ENCODE measurements at regions not wholly inside any gene's neighbourhood (a gene's known extent, or its start where the extent isn't known, plus 50 kb on each side); places are given as distances from the start of the nearest gene placed in this dataset.

DNA sequence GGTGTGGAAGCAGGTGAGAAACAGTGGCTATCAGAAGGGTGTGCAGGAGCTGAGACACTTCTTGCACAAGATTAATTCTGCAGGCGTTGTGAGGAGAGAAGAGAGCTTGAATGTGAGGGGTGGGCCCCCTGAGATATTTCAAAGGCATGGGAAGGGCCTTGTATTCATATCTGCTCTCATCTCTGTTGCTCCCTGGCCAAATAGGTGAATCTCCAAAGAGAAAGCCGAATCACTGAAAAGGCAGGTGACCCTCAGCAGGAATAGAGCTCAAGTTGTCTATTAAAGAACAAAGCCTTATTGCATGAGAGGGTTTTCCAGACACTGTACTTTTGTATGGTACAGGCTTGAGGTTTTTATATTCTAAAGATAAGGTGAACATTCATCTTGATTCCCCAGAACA, 373.1 kb downstream of the TMEM114 start:
- POLR2A ChIA-PET: no interaction called here

DNA sequence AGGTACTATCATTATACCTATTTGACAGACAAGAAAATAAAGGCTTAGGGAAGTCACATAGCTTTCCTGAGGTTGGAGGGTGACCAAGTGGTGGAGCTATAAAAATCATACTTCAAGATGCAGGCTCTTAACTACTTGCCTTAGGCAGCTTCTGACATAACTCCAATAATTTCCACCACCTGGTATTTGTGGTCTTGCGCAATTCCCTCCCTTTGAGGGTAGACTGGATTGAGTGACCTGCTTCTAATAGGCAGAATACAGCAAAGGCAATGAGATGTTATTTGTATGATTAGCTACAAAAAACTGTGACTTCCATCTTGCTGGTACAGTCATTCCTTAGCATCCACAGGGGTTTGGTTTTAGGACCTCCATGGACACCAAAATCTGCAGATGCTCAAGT, 385.5 kb downstream of the TMEM114 start:
- CTCF ChIA-PET: no interaction called here
- POLR2A ChIA-PET: no interaction called here

More for the DNA sequence above, 373.1 kb downstream of the TMEM114 start:
- CTCF ChIA-PET: no interaction called here

DNA sequence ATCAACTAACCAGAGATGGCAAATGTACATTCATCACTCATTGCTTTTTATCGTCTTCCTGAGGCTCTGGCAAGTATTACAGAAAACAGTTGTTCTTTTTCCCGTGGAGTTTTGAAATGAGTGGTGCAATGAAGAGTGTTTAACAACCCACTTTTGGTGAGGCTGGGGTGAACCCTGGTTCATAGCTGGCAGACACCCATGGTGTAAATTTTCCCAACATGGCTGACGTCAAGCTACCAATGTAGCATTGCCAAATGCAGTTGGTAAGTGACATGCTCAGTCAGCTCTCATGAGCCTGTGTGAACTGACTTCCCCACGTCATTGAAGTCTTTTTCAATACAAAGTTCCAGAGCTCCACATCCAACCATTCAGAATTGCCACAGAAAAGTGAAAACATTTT, 386.2 kb downstream of the TMEM114 start:
- ChIA-PET CTCF (no interaction called here), POLR2A (no interaction called here)

DNA sequence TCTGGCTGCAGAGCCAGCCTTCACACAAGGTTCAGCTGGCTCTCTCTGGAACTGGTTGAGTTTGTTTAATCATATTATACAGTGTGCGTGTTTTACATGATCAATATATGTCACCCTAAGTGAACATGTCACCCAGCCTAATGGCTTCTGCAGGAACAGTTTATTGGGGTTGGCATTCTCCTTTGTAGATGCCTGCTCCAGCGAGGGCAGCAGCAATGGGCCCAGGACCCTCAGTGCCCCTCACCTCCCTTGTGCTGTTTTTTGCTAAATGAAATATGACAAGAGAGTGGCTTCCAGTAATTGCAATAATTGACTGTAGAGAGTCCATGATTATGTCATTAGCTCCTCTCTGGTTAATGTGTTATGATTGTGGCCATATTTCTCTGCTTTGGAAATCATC, 387.2 kb downstream of the TMEM114 start:
- ChIA-PET POLR2A (no interaction called here), CTCF (no interaction called here)

DNA sequence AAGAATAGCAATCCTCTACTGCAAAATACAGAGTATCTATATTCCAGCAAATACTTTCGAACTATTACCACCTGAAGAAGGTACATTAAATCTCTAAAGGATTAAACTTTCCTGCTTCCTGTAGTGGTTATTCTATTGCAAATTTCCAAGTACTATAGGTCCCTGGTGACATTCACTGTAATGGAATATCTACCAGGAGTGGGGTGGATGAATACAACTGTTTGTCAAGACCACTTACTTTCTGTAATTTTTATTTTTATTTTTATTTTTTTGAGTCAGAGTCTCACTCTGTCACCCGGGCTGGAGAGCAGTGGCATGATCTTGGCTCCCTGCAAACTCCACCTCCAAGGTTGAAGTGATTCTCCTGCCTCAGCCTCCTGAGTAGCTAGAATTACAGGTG, 389.5 kb downstream of the TMEM114 start:
- ChIA-PET POLR2A (no interaction called here), CTCF (no interaction called here)

DNA sequence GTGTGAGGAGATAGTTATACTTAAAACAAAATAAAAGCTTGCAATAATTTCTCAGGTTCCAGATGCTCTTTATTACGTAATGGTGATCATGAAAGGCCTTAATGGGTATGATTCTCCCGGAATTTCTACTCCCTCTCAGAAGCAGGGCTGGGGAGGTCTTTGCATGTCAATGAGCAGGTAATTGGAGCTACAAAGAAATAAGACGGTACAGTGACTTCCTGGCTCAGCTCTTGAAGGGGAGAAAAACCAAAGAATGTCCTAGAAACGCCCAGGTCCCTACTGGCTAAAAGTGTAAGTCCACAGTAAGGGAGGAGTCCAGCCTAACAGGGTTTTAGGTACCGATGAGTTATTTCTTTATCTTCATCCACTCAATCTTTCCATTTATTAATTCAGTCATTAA, 390.9 kb downstream of the TMEM114 start:
- POLR2A ChIA-PET: no interaction called here
- CTCF ChIA-PET: no interaction called here

DNA sequence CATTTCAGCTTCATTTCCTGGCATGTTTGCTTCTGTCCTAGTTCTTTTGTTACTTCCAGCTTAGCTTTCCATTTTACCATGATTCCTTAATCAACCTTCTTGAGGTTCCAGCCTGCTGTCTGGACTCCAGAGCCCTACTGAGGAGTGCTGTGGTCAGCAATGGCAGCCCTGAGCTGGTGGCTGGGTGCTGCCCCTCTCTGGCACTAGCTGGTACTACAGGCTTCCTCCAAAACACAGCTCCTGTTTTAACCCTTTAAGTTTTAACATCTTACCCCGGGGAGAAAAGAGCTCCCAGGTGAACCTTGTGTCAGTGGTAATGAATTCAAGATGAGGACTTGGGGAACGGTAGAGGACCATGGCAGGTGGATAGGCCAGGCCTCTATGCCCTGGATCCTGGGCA, 395.5 kb downstream of the TMEM114 start:
- ChIA-PET POLR2A (no interaction called here), CTCF (no interaction called here)

DNA sequence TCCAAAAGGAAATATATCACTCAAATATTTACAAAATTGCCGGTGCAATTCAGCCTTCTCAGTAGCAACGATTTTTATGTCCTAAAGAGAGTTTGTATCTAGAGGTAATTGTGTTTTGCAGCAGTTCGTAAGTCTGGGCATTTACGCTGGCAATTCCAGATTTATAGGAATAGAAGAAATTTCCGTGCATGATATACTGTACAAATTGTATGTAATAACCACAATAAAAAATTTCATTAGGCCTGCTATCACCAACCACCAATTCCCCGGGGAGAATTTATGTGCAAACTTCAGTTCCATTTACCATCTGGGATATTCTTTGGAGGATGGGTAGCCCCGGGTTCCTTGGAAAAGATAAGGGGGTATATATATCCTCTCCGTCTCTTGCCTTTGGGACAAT, 401.5 kb downstream of the TMEM114 start:
- ChIA-PET CTCF (no interaction called here), POLR2A (no interaction called here)

DNA sequence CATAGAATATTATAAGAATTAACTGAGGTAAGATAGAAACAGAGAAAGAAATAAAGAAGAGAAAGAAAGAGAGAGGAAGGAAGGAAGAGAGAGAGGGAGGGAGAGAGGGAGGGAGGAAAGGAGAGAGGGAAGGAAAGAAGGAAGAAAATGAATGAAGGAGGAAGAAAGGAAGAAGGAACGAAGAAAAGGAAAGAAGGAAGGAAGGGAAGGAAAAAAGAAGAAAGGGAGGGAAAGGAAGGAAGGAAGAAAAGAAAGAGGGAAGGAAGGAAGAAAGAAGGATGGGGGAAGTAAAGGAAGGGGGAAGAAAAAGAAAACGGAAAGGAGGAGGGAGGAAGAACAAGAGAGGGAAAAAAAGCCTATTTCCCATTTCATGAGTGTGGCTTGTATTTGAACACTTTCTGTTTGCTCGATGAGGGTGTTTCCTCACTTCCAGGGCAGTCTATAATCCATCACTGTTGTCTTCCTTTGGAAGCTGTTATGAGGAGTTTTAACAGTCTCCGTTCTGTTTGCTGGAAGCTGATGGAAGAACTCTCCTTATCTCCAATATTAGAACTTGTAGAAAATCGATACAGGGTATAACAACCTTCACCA, 402.4 kb downstream of the TMEM114 start:
- POLR2A ChIA-PET: no interaction called here
- CTCF ChIA-PET: no interaction called here

DNA sequence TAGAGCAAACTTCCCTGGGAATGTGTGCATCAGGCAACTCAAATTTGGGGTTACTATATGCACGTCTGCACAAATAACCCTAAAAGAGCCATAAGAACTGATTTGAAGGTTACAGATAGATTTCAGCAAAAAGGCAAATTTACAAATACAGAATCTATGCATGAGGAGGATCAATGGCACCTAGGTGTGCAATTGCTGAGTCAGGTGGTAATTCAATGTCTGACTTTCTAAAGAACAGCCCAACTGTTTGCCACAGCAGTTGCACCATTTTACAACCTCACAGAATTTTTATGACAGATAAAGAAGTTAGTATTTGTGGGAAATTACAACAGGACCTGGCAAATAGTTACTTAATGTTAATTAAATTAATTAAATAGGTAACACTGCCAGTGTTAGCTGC, 405.5 kb downstream of the TMEM114 start:
- POLR2A ChIA-PET: no interaction called here
- CTCF ChIA-PET: no interaction called here

DNA sequence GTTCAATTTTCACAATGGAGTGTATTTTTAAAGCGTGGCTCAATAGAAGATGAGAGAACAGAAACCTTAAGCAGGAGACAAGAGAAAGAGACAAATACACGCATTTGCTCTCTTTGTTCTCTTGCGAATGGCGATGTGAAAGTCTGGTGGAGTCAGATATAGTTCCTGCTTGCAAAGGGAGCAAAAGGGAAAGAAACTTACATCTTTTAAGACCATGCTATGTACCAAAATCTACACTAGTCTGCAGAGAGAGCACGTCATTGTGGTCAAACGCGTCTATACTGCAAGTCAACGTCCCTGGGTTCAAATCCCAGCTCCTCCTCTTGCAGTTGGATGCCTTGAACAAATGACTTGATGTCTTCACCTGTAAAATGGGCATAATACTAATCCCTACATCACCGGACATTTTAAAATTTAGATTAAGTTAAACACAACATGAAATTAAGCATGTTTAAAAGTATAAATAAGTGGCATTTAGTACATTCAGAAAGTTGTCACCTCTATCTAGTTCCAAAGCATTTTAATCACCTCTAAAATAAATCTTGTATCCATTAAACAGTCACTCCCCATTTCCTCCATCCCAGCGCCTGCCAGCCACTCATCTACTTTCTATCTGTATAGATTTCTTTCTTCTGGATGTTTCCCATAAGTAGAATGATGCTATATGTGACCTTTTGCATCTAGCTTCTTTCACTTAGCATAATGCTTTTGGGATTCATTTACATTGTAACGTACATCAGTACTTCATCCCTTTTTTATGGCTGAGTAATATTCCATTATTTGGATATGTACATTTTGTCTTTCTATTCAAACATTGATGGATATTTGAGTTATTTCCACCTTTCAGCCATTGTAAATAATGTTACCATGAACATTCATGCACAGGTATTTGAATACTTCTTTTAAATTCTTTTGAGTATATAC, 406.9 kb downstream of the TMEM114 start:
- ChIA-PET CTCF (no interaction called here), POLR2A (no interaction called here)

DNA sequence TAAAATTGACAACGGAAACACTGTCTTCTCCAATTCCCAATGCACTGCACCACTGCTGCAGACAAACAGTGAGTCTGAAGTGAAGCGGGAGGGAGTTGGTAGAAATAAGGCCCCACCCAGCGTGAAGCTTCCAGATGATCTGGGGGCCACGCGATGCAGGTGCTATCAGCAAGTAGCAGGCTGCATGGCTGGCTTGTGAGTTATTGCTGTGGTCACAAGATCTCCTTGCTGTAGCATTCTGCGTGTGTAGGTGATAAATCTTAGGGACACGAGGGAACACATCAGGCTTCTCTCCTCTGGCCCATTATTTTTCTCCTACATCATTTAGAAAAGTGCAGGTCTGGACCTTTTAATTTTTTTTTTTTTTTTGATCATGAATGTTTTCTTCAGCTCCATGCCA, 407.6 kb downstream of the TMEM114 start:
- CTCF ChIA-PET: no interaction called here
- POLR2A ChIA-PET: no interaction called here

DNA sequence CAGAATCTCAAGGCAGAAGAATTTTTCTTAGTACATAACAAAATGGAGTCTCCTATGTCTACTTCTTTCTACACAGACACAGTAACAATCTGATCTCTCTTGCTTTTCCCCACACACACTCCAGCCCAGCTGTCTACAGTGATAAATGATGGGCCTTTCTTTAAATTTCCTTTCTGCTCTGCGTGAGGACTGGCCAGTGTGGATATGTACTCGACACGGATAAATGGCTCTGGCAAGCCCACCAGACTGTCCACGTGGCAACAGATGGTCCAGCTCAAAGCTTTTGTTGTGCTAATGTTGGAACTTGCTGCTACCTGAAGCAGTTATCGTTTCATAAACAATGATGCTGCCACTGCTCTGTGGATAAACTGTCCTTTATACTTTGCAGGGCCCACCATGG, 410.7 kb downstream of the TMEM114 start:
- POLR2A ChIA-PET: no interaction called here
- CTCF ChIA-PET: no interaction called here

DNA sequence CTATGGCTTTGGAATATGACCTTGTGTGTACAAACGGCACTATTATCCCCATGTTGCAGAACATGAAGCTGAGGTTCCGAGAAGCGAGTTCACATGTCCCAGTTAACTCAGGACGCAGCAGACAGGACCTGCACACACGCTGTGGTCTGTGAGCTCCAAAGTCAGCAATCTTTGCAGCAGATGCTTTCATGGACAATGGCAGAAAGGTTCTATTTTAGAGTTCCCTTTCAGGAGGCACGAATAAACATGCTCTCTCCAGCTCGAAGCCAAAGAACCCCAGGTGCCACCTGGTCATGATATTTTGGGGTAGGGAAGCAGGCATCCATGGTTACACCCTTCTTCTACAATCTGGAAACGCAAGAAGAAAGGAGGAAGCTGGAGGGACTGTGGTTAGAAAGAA, 412.0 kb downstream of the TMEM114 start:
- CTCF ChIA-PET: no interaction called here
- POLR2A ChIA-PET: no interaction called here

DNA sequence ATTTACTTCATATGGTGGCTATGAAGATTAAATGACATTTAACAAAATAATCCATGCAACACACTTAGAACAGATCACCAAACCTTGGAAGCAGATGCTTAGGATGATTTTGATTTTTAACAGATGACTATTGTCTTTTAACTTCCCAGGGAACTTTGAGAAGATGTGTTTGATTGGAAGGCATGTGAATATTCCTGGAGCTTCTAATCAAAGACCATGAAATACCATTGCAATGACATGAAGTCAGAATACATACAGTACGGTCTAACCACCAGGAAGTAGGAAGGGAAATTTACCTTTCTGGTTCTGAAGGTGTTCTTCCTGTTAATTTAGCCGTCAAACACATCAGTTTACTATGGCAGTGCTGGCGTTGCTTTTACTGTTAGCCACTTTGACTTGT, 414.9 kb downstream of the TMEM114 start:
- CTCF ChIA-PET: no interaction called here
- POLR2A ChIA-PET: no interaction called here

DNA sequence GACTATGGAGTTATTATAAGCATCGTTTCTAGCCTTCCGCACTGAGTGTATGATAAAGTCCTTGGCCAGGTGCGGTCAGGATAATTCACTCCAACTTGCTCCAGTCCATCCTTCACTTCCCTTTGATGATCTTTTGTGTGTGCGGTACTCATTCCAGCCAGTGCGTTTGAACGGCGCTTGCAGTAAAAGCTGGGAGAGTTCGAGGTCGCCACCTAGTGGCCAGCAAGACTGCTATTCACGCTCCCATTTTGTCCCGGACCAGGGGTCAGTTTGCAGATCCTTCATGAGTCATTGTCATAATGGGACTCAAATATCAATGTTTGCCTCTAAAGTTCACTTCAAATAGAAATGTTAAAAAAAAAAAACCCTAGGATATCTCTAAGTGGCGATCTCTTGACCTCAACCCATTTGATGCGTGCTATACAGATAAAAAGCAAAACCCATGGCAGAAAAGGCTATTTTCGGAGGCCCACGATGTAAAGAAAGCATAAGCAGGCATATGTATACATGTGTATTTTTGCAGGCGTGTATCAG, 417.1 kb downstream of the TMEM114 start:
- CTCF ChIA-PET: no interaction called here
- POLR2A ChIA-PET: no interaction called here

DNA sequence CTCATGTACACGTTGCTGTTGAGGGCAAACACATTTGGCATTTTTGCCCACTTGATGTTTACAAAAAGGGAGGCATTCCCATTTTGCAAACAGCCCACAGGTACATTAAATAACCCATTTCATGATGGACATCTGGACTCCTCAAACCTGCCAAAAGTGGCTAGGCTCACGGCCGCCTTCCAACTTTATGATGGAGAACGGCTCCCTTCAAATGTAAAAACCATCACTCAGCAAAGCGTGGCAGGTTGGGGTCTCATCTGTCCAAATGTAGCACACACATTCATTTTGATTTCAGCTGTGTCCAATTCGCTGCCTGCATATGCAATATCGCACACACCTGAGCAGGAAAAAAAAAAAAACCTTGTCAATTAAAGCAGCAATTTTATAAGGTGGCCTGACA, 417.8 kb downstream of the TMEM114 start:
- CTCF ChIA-PET: no interaction called here
- POLR2A ChIA-PET: no interaction called here

DNA sequence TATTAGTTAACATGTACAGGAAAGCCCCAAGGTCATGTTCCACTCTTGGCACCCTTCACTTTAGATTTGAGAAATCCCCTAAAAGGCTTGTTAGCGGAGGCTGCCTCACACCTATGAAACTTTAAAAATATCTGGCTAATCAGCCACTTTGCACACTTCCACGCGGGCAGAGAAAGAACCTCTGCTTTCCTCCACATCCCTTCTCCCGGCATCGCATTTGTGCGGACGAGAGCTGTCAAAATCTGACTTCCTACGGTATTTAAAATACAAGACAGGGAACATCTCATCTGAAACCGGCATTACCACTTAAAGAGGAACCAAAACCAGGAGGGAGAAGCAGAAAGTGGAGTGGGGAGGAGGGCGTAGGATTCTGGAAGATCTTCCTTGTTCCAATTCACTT, 422.3 kb downstream of the TMEM114 start:
- POLR2A ChIA-PET: no interaction called here
- CTCF ChIA-PET: no interaction called here

DNA sequence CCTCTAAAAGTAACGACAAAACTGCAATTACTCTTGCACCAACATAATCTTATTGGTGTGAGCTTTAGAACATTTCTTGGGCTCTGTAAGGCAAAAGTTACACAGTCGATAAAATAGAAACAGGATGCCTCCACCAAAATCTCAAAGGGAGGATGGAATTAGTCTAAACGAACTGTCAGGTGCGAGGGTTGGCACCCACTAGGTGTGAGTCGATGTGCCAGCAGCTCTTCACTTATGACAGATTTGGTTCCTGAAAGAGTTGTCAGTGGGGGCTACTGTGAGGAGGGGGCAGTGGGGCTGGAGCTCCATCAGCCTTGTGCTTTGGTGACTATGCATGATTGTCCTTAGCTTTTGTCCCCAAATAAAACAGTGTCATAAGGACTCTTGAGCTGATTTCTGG, 422.9 kb downstream of the TMEM114 start:
- POLR2A ChIA-PET: no interaction called here
- CTCF ChIA-PET: no interaction called here

DNA sequence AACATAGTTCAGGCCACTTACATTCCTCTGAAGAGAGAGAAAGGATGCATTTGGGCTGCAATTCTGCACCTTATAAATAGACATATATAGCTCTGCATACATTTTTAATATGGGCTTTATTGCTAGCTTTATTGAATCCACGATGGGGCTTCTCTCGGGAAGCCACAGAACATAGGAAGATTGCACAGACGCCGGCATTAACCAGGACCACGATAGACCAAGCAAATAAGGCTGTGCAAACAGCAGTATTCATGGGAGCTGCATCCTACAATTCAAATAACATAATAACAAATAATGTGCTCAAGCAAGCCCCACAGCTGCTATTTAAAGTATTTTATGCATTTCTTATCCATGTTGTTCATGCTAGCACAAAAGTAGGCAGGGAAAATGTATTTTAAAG, 432.3 kb downstream of the TMEM114 start:
- ChIA-PET CTCF (no interaction called here), POLR2A (no interaction called here)

DNA sequence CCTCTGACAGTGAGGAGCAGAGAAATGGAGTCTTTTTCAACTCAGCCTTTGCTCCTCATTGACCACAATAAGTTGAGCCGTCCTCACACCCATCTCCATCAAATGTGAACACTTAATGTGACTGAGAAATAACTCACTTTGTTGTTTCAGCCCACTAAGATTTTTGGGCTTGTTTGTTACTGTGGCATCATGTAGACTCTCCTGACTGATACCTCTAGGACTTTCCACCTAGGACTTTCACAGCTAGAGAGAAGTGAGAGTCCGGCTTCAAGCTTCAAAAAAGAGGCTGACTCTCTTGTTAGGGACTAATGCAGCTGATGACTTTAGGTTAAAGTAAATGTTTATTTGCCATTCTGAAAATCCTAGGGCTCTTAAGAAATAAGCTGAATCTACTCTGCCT, 435.0 kb downstream of the TMEM114 start:
- CTCF ChIA-PET: no interaction called here
- POLR2A ChIA-PET: no interaction called here
